Dendritic cell treated with granulocyte-macrophage colony-stimulating factor and Interleukin-4, amounts not matched to agents 40 ng/mL and 50 ng/mL, for 4 days (primary cell): ENCODE measurements at regions not wholly inside any gene's neighbourhood (a gene's known extent, or its start where the extent isn't known, plus 50 kb on each side); places are given as distances from the start of the nearest gene placed in this dataset.

Experiments
- H3K27ac Mint-ChIP-seq: one replicate; pipeline ENCODE4 v1.8.0; 2022; ENCODE audit warnings: mild to moderate bottlenecking, mixed read lengths
- H3K27me3 Mint-ChIP-seq: one replicate; pipeline ENCODE4 v1.8.0; 2022; ENCODE audit warnings: mild to moderate bottlenecking, mixed read lengths
- H3K36me3 Mint-ChIP-seq: one replicate; pipeline ENCODE4 v1.8.0; 2022; ENCODE audit warnings: low read depth, mixed read lengths
- H3K4me1 Mint-ChIP-seq: one replicate; pipeline ENCODE4 v1.8.0; 2022; ENCODE audit warnings: low read depth, mixed read lengths
- H3K4me3 Mint-ChIP-seq: one replicate; pipeline ENCODE4 v1.8.0; 2022; ENCODE audit warnings: mild to moderate bottlenecking, moderate library complexity, mixed read lengths
- H3K9me3 Mint-ChIP-seq: one replicate; pipeline ENCODE4 v1.8.0; 2022; ENCODE audit warnings: mixed read lengths
- intact Hi-C: fragments of 100-400 bp; cut with micrococcal nuclease; formaldehyde crosslinking; loops from one replicate; pipeline ENCODE4 v1.15.0; 2022

GRCh38 chr17:36880268-36880905 is 56.9 kb upstream of the LHX1 start:
- intact Hi-C loops: no loop called here
- no peak overlapping the region for H3K4me3 Mint-ChIP-seq
- H3K36me3 Mint-ChIP-seq: no peaks in the 10 kb centered on the region
- peaks cover 25% of the 10 kb centered on the region for H3K27me3 Mint-ChIP-seq
- no peaks in the 10 kb centered on the region for H3K4me1 Mint-ChIP-seq
- H3K27ac Mint-ChIP-seq: no peak overlapping the region
- H3K9me3 Mint-ChIP-seq: no peaks in the 10 kb centered on the region

- H3K9me3 Mint-ChIP-seq: no peaks in the 10 kb centered on the region
- no peaks in the 10 kb centered on the region for H3K36me3 Mint-ChIP-seq
- intact Hi-C loops: no loop called here
- H3K27me3 Mint-ChIP-seq: peaks cover 30% of the 10 kb centered on the region
- no peaks in the 10 kb centered on the region for H3K4me1 Mint-ChIP-seq
- H3K27ac Mint-ChIP-seq: no peak overlapping the region
- H3K4me3 Mint-ChIP-seq: no peak overlapping the region
Measured at GRCh38 chr17:36881323-36881722, 56.0 kb upstream of the LHX1 start.

GRCh38 chr17:36884495-36885152 is 52.7 kb upstream of the LHX1 start:
- Mint-ChIP-seq H3K9me3 (no peaks in the 10 kb centered on the region), H3K4me1 (no peaks in the 10 kb centered on the region), H3K27ac (no peak overlapping the region), H3K4me3 (no peak overlapping the region), H3K27me3 (peaks cover 43% of the 10 kb centered on the region), H3K36me3 (no peaks in the 10 kb centered on the region)
- intact Hi-C loops: no loop called here

- Mint-ChIP-seq H3K9me3 (no peaks in the 10 kb centered on the region), H3K4me1 (no peaks in the 10 kb centered on the region), H3K27ac (no peak overlapping the region), H3K27me3 (peaks cover 44% of the 10 kb centered on the region), H3K4me3 (no peak overlapping the region), H3K36me3 (no peaks in the 10 kb centered on the region)
- intact Hi-C loops: no loop called here
Measured at GRCh38 chr17:36885153-36885735, 52.0 kb upstream of the LHX1 start.

GRCh38 chr17:36885771-36886377 is 51.4 kb upstream of the LHX1 start:
- H3K27ac Mint-ChIP-seq: no peak overlapping the region
- H3K27me3 Mint-ChIP-seq: peaks cover 43% of the 10 kb centered on the region
- H3K36me3 Mint-ChIP-seq: no peaks in the 10 kb centered on the region
- no peak overlapping the region for H3K4me3 Mint-ChIP-seq
- H3K4me1 Mint-ChIP-seq: no peaks in the 10 kb centered on the region
- H3K9me3 Mint-ChIP-seq: no peaks in the 10 kb centered on the region
- intact Hi-C loops: no loop called here
